OCI-LY7 (cell line): ENCODE measurements at regions not wholly inside any gene's neighbourhood (a gene's known extent, or its start where the extent isn't known, plus 50 kb on each side); places are given as distances from the start of the nearest gene placed in this dataset.

Experiments used
- BruUV-seq: library from RNA; stranded (reverse); fragments of 400-500 nt; replicated peaks from 2 replicates; lab custom pipeline; 2021; lab: Mats Ljungman, UMichigan
- CTCF ChIA-PET: fragments of 300-600 bp; sonication (Branson Sonifier 250); formaldehyde crosslinking; loops from one replicate; lab custom pipeline; 2022; ENCODE audit warnings: antibody characterized with exemption; ENCODE audit not compliant: unreplicated experiment; lab: Charles Lee
- POLR2A ChIA-PET: fragments of 300-600 bp; sonication (Branson Sonifier 250); formaldehyde crosslinking; loops from one replicate; lab custom pipeline; 2022; ENCODE audit warnings: antibody characterized with exemption; lab: Charles Lee
- DNase-seq: peaks from one replicate; pipeline ENCODE4 v3.0.0-alpha.2; 2015; ENCODE audit warnings: low spot score
- H2AFZ ChIP-seq: fragments of 200-600 bp; sonication (generic), shearing (Covaris generic); 2 replicates; pipeline ENCODE4 v1.6.1; 2014; ENCODE audit warnings: mild to moderate bottlenecking, antibody characterized with exemption, low read length, moderate library complexity
- H3K27ac ChIP-seq: fragments of 200-600 bp; sonication (generic); 2 replicates; pipeline ENCODE4 v1.5.1; 2014; ENCODE audit warnings: mixed run types, low read depth, mild to moderate bottlenecking, moderate library complexity, low read length, inconsistent platforms; ENCODE audit not compliant: poor library complexity, severe bottlenecking
- H3K36me3 ChIP-seq: fragments of 200-600 bp; sonication (generic); 2 replicates; pipeline ENCODE4 v1.6.1; 2014; ENCODE audit warnings: mild to moderate bottlenecking, antibody characterized with exemption, low read length, moderate library complexity, mixed read lengths; ENCODE audit not compliant: insufficient read depth
- H3K4me1 ChIP-seq: fragments of 200-600 bp; sonication (generic); 2 replicates; pipeline ENCODE4 v1.5.1; 2014; ENCODE audit warnings: mild to moderate bottlenecking, low read length; ENCODE audit not compliant: insufficient read depth, poor library complexity, severe bottlenecking
- H3K4me2 ChIP-seq: fragments of 200-600 bp; sonication (generic); 2 replicates; pipeline ENCODE4 v1.6.1; 2014; ENCODE audit warnings: mild to moderate bottlenecking, low read length
- H3K4me3 ChIP-seq: fragments of 200-600 bp; sonication (generic); 2 replicates; pipeline ENCODE4 v1.5.1; 2014; ENCODE audit warnings: mild to moderate bottlenecking, low read depth, low read length; ENCODE audit not compliant: poor library complexity, severe bottlenecking
- H3K79me2 ChIP-seq: fragments of 200-600 bp; sonication (generic); 2 replicates; pipeline ENCODE4 v1.6.1; 2016; ENCODE audit warnings: low read depth, mild to moderate bottlenecking, low read length, moderate library complexity, mixed read lengths; ENCODE audit not compliant: insufficient read depth
- H3K9me2 ChIP-seq: fragments of 200-600 bp; sonication (generic); 2 replicates; pipeline ENCODE4 v1.6.1; 2016; ENCODE audit warnings: mild to moderate bottlenecking, low read length, mixed read lengths; ENCODE audit not compliant: insufficient read depth
- H3K9me3 ChIP-seq: fragments of 200-600 bp; sonication (generic); 2 replicates; pipeline ENCODE4 v1.6.1; 2014; ENCODE audit warnings: mild to moderate bottlenecking, mixed run types, low read length, mixed read lengths
- H4K20me1 ChIP-seq: fragments of 200-600 bp; sonication (generic); 2 replicates; pipeline ENCODE4 v1.6.1; 2014; ENCODE audit warnings: mild to moderate bottlenecking, antibody characterized with exemption, low read length, moderate library complexity, mixed read lengths; ENCODE audit not compliant: insufficient read depth
- EZH2phosphoT487 ChIP-seq: fragments of 200-600 bp; sonication (generic); IDR thresholded peaks from 2 replicates; pipeline ENCODE4 v1.6.1; 2018; ENCODE audit warnings: low read depth, borderline replicate concordance, mild to moderate bottlenecking, mixed run types, antibody characterized with exemption, low read length, moderate library complexity, mixed read lengths
- intact Hi-C: fragments of 100-400 bp; cut with micrococcal nuclease; formaldehyde crosslinking; loops from one replicate; pipeline ENCODE4 v1.10.0; 2022; ENCODE audit not compliant: unreplicated experiment
- TF ChIP-seq, protein P1 (sequence below): fragments of 200-600 bp; sonication (generic); conservative IDR thresholded peaks from 2 replicates; pipeline ENCODE4 v1.5.1; 2014; ENCODE audit warnings: mild to moderate bottlenecking, antibody characterized with exemption, low read length, moderate library complexity, mixed read lengths

DNA sequence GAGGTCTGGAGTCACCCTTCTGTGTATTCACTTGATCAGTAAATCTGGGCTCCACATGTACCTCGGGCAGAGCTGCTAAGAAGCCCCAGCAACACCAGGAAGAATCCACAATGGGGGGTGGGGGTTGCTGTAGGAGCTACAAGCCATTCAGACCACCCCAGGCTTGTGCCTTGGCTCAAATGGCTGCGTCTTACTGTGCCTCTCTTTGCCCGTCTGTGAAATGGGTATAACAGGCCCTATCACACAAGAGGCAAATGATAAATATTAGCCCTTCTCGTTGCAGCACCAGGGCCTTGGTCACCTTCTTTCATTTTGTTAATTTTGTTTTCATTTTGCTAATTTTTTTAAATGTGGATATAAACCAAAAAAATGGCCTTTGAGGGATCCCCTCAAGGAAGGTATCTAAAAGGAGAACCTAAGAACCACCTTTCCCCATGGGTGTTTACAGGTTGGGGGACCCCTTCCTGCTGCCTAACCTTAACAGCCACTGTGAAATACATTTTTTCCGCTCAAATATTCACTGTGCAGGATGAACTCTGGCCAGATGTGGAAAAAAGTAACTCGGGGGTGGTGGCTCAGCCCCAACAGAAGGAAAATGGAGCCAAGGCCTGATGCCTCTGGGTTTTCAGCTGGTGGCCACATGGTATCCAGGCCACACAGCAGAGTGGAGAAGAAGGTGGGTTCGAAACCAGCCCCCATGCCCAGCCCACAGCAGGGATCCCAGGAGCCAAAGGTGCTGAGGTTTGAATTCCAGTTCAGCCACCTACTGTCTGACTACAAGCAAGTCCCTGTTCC is 284.0 kb downstream of the MN1 start:
- H4K20me1 ChIP-seq, result no peaks in the 10 kb centered on the region
- POLR2A ChIA-PET, result no interaction called here
- H3K4me3 ChIP-seq, result no peak overlapping the region
- H3K9me3 ChIP-seq, result no peaks in the 10 kb centered on the region
- H3K4me2 ChIP-seq, result no peak overlapping the region
- CTCF ChIA-PET, result no interaction called here
- TF ChIP-seq, protein P1, sequence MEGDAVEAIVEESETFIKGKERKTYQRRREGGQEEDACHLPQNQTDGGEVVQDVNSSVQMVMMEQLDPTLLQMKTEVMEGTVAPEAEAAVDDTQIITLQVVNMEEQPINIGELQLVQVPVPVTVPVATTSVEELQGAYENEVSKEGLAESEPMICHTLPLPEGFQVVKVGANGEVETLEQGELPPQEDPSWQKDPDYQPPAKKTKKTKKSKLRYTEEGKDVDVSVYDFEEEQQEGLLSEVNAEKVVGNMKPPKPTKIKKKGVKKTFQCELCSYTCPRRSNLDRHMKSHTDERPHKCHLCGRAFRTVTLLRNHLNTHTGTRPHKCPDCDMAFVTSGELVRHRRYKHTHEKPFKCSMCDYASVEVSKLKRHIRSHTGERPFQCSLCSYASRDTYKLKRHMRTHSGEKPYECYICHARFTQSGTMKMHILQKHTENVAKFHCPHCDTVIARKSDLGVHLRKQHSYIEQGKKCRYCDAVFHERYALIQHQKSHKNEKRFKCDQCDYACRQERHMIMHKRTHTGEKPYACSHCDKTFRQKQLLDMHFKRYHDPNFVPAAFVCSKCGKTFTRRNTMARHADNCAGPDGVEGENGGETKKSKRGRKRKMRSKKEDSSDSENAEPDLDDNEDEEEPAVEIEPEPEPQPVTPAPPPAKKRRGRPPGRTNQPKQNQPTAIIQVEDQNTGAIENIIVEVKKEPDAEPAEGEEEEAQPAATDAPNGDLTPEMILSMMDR, result no peak
- no peak for DNase-seq
- H3K36me3 ChIP-seq, result no peaks in the 10 kb centered on the region
- H3K79me2 ChIP-seq, result no peaks in the 10 kb centered on the region
- H3K9me2 ChIP-seq, result no peaks in the 10 kb centered on the region
- no peaks in the 10 kb centered on the region for H3K4me1 ChIP-seq
- H3K27ac ChIP-seq, result no peak overlapping the region
- intact Hi-C loops, result no loop called here
- BruUV-seq, result no TSS peak
- H2AFZ ChIP-seq, result no peak overlapping the region

DNA sequence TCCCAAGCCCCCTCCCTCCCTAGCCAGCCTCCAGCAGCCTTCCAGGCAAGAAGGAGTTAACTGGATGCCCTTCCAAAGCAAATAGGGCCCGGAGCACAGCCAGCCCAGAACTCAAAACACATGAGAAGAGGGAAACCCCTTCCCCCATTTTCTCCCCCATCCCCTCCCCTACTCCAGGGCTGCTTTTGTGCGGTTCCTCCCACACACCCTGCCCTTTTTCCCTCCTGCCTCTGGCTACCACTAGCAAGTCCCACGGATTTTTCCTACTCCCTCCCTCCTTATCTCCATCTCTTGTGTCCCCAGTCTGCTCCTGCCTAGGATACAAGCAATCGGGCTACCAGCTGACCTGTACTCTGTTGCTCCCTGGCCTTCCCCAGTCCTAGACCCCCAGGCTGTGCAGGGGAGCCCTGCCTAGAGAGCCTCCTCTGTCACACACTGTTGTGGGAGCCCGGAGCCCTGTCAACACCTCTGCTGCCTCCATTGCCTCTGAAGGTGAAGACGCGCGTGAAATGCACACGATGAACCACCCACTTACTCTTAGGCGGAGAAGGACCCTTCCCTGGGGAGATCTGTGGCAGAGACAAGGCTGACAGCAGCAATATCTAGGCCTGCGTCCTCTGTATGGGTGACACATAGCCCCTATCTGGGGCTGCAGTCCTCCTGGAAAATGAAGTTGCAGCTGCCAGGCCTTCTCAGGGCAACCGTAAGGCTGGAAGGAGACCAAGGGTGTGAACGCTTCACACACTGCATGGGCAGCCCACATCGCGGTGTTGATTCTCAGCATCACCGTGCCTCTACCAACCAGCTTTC is 282.8 kb downstream of the MN1 start:
- POLR2A ChIA-PET, result no interaction called here
- no peak overlapping the region for H3K4me3 ChIP-seq

More for the DNA sequence above, 282.8 kb downstream of the MN1 start:
- no TSS peak for BruUV-seq
- CTCF ChIA-PET, result no interaction called here
- no peaks in the 10 kb centered on the region for H4K20me1 ChIP-seq
- no peak overlapping the region for H3K4me2 ChIP-seq
- H3K9me2 ChIP-seq, result no peaks in the 10 kb centered on the region
- H3K9me3 ChIP-seq, result no peaks in the 10 kb centered on the region
- intact Hi-C loops, result no loop called here
- no peaks in the 10 kb centered on the region for H3K79me2 ChIP-seq
- no peaks in the 10 kb centered on the region for H3K36me3 ChIP-seq
- no peaks in the 10 kb centered on the region for H3K4me1 ChIP-seq
- H3K27ac ChIP-seq, result no peak overlapping the region
- DNase-seq, result no peak
- TF ChIP-seq, protein P1, result no peak
- TF ChIP-seq EZH2phosphoT487, result no peak
- no peak overlapping the region for H2AFZ ChIP-seq
